Ectodermal cell (in vitro differentiated cells): ENCODE measurements at regions not wholly inside any gene's neighbourhood (a gene's known extent, or its start where the extent isn't known, plus 50 kb on each side); places are given as distances from the start of the nearest gene placed in this dataset.
"Not testable (repeated sequence)": the region's sequence is repeated elsewhere in the genome, so short reads cannot be mapped to it uniquely, and the experiment has no call there.

Experiments
- H3K27ac ChIP-seq: 2 replicates; pipeline ENCODE4 v1.7.0; 2013; ENCODE audit warnings: mild to moderate bottlenecking, low read depth, low read length; ENCODE audit not compliant: insufficient read depth, poor library complexity, severe bottlenecking
- H3K27me3 ChIP-seq: 2 replicates; pipeline ENCODE4 v1.7.0; 2013; ENCODE audit warnings: mild to moderate bottlenecking, low read length; ENCODE audit not compliant: insufficient read depth, control insufficient read depth, poor library complexity, severe bottlenecking
- H3K36me3 ChIP-seq: one replicate; pipeline ENCODE4 v1.7.0; 2013; ENCODE audit warnings: low read length; ENCODE audit not compliant: control insufficient read depth, insufficient read depth
- H3K4me1 ChIP-seq: one replicate; pipeline ENCODE4 v1.7.0; 2013; ENCODE audit warnings: low read length; ENCODE audit not compliant: control insufficient read depth, insufficient read depth
- H3K4me3 ChIP-seq: 2 replicates; pipeline ENCODE4 v1.7.0; 2013; ENCODE audit warnings: low read depth, low read length, control low read depth; ENCODE audit not compliant: insufficient read depth
- H3K9me3 ChIP-seq: 2 replicates; pipeline ENCODE4 v1.7.0; 2013; ENCODE audit warnings: mild to moderate bottlenecking, low read length, moderate library complexity; ENCODE audit not compliant: control insufficient read depth
- WGBS, 2 experiments: methylation state at CpG; one replicate each; pipeline ENCODE4 v1.1.7; 2013; ENCODE audit warnings: missing lambda C conversion rate in 2 of 2; 5-methylcytosine and 5-hydroxymethylcytosine counted together

DNA sequence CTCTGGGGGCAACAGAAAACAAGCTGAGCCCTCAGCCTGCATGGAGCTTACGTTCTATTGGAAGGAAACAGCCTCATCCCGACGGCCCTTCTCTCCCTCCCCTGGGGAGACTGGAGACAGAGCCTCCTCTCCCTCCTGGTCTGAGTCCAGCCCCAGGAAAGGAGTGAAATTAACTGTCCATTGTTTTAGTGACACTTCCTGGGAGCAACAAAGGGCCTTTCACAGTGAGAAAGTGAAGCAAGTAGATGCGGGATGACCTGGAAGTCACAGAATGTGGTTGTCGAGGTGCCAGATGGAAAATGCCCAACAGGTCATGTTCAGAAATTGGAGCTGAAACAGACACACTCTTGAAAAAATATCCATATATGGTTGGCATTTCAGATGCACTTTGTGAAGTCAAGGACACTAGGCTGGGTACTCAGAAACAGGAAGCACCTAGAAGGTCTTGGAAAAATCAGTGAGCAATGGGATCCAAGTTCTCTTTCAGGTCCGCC is 77.8 kb downstream of the TFAP2C start:
- Histone ChIP-seq H3K4me3 (no peak overlapping the region), H3K27me3 (no peaks in the 10 kb centered on the region), H3K36me3 (no peaks in the 10 kb centered on the region), H3K4me1 (peaks cover 15% of the 10 kb centered on the region), H3K27ac (no peak overlapping the region), H3K9me3 (no peaks in the 10 kb centered on the region)
- WGBS, 2 experiments: 87% methylated on average over 6 of the region's 6 CpGs

DNA sequence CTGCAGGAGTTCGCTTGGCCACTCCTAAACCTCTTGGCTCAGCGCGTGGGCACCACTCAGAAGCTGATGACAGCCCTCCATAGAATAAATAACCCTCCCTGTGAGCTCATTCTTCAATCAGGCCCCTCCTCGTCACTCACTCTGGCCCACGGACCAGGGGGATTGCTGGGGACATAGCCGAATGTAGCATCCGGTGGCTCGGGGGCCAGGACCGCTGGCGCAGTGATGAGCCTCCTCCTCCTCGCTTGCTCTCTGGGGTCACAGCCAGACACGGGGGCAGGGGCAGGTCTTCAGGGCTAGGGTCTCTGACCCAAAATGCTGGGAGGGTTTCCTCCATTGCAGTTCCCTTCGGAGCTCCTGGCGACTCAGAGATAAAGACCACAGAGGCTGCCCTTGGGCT is 79.9 kb downstream of the TFAP2C start:
- no peak overlapping the region for H3K4me3 ChIP-seq
- no peaks in the 10 kb centered on the region for H3K9me3 ChIP-seq
- H3K4me1 ChIP-seq: peaks cover 18% of the 10 kb centered on the region
- WGBS, 2 experiments: 84 to 89% methylated on average over 14 of the region's 14 CpGs
- H3K36me3 ChIP-seq: no peaks in the 10 kb centered on the region
- H3K27ac ChIP-seq: no peak overlapping the region
- no peaks in the 10 kb centered on the region for H3K27me3 ChIP-seq

DNA sequence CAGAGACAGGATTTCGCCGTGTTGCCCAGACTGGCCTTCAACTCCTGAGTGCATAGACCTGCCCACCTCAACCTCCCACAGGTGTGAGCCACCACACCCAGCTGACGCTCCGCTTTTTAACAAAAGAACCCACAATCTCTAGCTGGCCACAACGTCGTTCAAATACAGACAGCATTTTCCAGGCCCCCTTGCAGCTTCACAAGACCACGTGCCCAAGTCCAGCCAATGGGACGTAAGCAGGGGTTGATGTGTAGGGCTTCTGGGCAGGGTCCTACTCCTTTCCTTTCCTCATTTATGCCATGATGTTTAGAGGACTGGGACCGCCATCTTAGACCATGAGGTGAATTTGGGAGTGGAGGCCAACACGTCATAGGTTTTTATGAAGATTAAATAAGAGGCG is 81.0 kb downstream of the TFAP2C start:
- Histone ChIP-seq H3K4me1 (peaks cover 20% of the 10 kb centered on the region), H3K27ac (no peak overlapping the region), H3K4me3 (no peak overlapping the region), H3K36me3 (no peaks in the 10 kb centered on the region), H3K9me3 (no peaks in the 10 kb centered on the region), H3K27me3 (no peaks in the 10 kb centered on the region)
- WGBS, 2 experiments: 91 to 94% methylated on average over 11 of the region's 11 CpGs

DNA sequence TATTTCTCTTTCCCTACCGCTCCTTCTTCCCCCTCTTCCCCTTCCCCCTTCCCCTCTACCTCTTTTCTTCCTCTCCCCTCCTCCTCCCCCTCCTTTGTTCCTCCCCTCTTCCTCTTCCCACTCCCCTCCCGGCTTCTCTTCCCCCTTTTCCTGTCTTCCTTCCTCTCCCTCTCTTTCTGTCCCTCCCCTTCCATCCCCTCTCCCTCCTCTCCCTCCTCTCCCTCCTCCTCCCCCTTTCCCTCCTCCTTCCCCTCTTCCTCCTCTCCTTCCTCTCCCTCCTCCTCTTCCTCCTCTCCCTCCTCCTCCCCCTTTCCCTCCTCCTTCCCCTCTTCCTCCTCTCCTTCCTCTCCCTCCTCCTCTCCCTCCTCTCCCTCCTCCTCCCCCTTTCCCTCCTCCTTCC is 81.5 kb downstream of the TFAP2C start:
- peaks cover 25% of the 10 kb centered on the region for H3K4me1 ChIP-seq
- not testable (repeated sequence) for H3K9me3 ChIP-seq, H3K27me3 ChIP-seq, H3K27ac ChIP-seq, H3K4me3 ChIP-seq, H3K36me3 ChIP-seq
- 90 to 93% methylated on average over 2 of the region's 2 CpGs for WGBS, 2 experiments

DNA sequence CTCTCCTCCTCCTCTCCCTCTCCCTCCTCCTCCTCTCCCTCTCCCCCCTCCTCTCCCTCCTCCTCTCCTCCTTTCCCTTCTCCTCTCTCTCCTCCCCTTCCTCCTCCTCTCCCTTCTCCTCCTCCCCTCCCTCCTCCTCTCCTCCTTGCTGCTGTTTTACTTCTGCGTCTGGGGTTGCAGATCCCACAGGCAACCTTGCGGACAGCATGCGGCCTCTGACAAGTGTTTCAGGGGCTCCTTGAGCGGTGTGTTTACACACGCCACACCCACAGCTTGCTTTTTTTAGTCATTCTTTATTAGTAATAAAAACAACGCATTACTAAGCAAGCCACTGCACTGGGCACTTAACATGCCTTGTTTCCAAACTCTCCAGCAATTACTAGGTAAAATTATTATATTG is 81.9 kb downstream of the TFAP2C start:
- Histone ChIP-seq H3K36me3 (no peaks in the 10 kb centered on the region), H3K27me3 (no peaks in the 10 kb centered on the region), H3K4me1 (peaks cover 26% of the 10 kb centered on the region), H3K9me3 (no peaks in the 10 kb centered on the region), H3K4me3 (no peak overlapping the region), H3K27ac (no peak overlapping the region)
- WGBS, 2 experiments: 58 to 61% methylated on average over 5 to 6 of the region's 6 CpGs

DNA sequence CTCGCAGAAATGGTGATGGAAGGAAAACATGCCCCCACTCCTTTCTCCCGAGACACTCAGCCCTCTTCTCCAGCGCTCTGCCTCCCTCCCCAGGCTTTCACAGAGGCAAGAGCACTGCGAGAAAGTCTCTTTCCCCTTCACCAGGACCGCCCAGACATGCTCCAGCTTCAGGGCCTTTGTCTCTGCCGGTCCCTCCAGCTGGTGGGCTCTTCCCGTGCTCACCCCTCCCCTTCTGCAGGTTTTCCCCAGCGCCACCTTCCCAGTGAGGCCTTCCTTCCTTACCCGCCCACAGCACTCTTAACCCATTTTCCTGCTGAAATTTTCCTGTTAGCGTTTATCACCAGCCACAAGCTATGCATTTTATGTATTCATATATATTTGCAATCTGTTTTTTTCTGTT is 86.2 kb downstream of the TFAP2C start:
- H3K27me3 ChIP-seq: no peaks in the 10 kb centered on the region
- WGBS, 2 experiments: 39 to 46% methylated on average over 10 of the region's 10 CpGs
- no peak overlapping the region for H3K27ac ChIP-seq
- no peak overlapping the region for H3K4me3 ChIP-seq
- no peaks in the 10 kb centered on the region for H3K9me3 ChIP-seq
- no peaks in the 10 kb centered on the region for H3K36me3 ChIP-seq
- H3K4me1 ChIP-seq: peaks cover 15% of the 10 kb centered on the region

DNA sequence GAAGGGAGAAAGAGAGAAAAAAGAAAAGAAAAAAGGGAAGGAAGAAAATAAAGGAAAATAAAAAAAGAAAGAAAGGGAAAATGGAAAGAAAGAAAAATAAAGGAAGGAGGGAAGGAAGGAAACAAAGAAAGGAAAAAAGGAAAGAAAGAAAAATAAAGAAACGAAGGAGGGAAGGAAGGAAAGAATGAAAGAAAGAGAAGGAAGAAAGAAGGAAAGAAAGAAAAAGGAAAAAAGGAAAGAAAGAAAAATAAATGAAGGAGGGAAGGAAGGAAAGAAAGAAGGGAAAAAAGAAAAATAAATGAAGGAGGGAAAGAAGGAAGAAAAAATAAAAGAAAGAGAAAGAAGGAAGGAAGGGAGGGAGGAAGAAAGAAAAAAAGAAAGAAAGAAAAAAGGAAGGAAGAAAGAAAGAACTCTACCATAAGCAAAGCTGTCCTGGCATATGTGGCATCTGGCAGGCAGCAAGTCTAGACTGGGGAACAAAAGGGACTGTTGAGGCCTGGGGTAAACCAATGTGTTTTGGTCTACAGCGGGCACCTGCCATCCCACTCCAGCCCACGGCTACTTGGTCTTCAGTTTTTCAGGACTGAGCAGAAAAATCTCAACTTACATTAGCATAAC is 86.9 kb downstream of the TFAP2C start:
- Histone ChIP-seq H3K9me3 (no peaks in the 10 kb centered on the region), H3K27me3 (no peaks in the 10 kb centered on the region), H3K4me1 (peaks cover 15% of the 10 kb centered on the region), H3K27ac (no peak overlapping the region), H3K4me3 (no peak overlapping the region), H3K36me3 (no peaks in the 10 kb centered on the region)
- 64% methylated on average over 3 of the region's 3 CpGs for WGBS, 2 experiments

DNA sequence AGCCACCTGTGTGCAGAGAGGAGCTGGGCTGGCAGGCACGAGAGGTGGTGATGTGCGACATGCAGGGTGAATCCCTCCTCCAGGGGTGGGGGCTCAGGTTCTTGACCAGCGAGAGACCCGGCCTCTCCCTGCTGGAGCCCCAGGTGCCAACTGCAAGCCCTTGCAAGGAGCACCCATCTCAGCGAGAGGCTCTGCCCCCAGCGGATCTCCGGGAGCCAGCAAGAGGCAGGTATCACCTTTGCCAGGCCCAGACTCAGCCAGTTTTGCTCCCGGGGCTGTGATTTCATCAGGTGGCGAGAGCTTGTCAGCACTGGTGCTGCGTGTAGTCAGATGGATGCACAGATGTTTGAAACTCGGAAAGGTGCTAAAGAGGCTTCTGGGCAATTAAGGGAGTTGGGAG is 87.7 kb downstream of the TFAP2C start:
- Histone ChIP-seq H3K27ac (no peak overlapping the region), H3K36me3 (no peaks in the 10 kb centered on the region)
- WGBS, 2 experiments: 90 to 91% methylated on average over 11 of the region's 11 CpGs

DNA sequence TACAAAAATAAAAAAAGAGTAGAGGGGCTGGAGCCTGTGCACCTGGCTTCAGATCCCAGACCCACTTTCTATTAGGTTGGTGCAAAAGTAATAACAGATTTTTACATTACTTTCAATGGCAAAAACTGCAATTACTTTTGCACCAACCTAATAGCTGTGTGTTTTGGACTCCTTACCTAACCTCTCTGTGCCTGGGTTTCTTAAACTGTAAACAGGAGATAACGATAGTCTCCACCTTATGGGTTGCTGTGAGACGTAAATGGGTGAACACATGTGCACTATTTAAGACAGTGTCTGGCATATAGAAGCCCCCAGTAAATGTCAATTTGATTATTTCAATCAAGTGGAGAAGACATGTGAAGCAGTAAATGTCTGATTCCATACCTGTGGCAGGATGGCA is 89.7 kb downstream of the TFAP2C start:
- Histone ChIP-seq H3K27me3 (no peaks in the 10 kb centered on the region), H3K27ac (no peak overlapping the region), H3K9me3 (no peaks in the 10 kb centered on the region), H3K4me3 (no peak overlapping the region), H3K36me3 (no peaks in the 10 kb centered on the region), H3K4me1 (peaks cover 8% of the 10 kb centered on the region)
- WGBS, 2 experiments: 96 to 99% methylated on average over 2 of the region's 2 CpGs

More for the DNA sequence above, 87.7 kb downstream of the TFAP2C start:
- Histone ChIP-seq H3K9me3 (no peaks in the 10 kb centered on the region), H3K27me3 (no peaks in the 10 kb centered on the region), H3K4me1 (peaks cover 12% of the 10 kb centered on the region), H3K4me3 (no peak overlapping the region)

DNA sequence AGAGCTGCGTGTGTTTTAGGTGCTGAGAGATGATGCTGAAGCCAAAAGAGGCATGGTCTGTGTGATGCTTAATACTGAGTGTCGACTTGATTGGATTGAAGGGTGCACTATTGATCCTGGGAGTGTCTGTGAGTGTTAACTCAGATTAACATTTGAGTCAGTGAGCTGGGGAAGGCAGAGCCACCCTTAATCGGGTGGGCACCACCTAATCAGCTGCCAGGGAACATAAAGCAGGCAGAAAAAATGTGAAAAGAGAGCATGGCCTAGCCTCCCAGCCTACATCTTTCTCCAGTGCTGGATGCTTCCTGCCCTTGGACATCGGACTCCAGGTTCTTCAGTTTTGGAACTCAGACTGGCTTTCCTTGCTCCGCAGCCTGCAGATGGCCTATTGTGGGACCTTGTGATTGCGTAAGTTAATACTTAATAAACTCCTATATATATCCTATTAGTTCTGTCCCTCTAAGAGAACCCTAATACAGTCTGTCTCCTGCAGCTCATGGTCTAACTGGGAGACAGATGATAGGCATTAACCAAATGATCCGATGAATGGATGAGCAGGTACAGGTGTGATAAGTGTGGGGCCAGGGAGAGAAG is 91.6 kb downstream of the TFAP2C start:
- 95 to 97% methylated on average over 6 to 7 of the region's 7 CpGs for WGBS, 2 experiments

More for the DNA sequence above, 91.6 kb downstream of the TFAP2C start:
- no peak overlapping the region for H3K27ac ChIP-seq
- peaks cover 3% of the 10 kb centered on the region for H3K4me1 ChIP-seq
- no peaks in the 10 kb centered on the region for H3K9me3 ChIP-seq
- no peak overlapping the region for H3K4me3 ChIP-seq
- H3K36me3 ChIP-seq: no peaks in the 10 kb centered on the region
- no peaks in the 10 kb centered on the region for H3K27me3 ChIP-seq
